Stimulated activated naive CD4-positive, alpha-beta T cell (primary cell): ENCODE measurements at regions not wholly inside any gene's neighbourhood (a gene's known extent, or its start where the extent isn't known, plus 50 kb on each side); places are given as distances from the start of the nearest gene placed in this dataset.
"Not testable (repeated sequence)": the region's sequence is repeated elsewhere in the genome, so short reads cannot be mapped to it uniquely, and the experiment has no call there.

Experiments
- DNase-seq, 6 experiments: peaks; one replicate each; lab custom pipeline; 2025; lab: John Stamatoyannopoulos, UW

GRCh38 chr1:181172082-181172481 is 83.6 kb downstream of the IER5 start:
- DNase-seq = no peak

DNA sequence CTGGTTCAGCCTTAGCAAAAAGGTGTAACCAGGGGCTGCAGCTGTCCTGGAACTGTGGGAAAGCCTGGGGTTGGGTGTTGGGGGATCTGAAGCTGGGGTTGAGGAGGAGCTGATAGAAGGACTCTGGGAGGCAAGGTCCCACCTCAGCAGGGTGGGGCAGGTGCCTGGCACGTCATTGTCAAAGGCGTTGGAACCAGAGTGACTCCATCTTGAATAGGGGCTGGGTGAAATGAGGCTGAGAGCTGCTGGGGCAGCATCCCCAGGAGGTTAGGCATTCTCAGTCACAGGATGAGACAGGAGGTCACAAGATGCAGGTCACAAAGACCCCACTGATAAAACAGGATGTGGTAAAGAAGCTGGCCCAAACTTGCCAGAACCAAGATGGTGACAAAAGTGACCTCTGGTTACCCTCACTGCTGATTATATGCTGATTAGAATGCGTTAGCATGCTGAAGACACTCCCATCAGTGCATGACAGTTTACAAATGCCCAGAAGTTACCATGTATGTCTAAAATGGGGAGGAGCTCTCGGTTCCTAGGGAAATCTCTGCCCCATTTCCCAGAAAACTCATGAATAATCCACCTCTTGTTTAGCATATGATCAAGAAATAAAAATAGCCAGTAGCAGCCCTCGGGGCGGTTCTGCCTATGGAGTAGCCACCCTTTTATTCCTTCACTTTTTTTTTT is 85.4 kb downstream of the IER5 start:
- no peak for DNase-seq

DNA sequence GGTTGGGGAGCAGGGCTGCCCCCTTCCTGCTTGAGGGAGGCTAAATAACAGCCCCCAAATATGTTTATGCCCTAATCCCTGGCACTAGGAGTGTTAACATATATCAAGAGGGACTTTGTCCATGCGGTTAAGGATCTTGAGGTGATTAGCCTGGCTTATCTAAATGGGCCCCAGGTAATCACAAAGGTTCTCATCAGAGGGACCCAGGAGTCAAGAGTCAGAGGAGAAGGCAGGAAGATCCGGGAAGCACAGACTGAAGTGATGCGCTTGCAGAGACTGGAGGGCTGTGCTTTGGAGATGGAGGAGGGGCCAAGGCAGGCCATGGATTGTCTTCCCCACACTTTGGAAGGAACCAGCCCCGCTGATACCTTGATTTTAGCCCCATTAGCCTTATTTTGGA is 86.4 kb downstream of the IER5 start:
- DNase-seq = no peak

GRCh38 chr1:181175356-181175910 is 86.9 kb downstream of the IER5 start:
- no peak for DNase-seq

DNA sequence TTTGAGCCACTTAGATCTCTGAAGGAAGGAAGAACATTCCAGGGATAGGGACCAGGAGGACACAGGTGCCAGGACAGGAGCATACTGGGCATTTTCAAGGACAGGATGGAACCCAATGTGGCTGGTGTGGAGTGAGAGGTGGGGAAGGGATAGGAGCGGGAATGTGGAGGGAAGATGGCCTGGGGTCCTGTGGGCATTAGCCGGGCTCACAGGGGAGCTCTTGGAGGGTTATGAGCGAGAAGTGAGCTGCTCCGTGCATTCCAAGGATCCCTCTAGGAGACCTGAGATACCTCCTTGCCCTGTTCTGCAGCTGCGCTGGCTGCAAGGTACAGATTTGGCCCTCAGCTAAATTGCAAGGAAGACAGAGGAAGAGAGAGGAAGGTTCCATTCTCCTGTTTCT is 87.5 kb downstream of the IER5 start:
- DNase-seq = no peak

DNA sequence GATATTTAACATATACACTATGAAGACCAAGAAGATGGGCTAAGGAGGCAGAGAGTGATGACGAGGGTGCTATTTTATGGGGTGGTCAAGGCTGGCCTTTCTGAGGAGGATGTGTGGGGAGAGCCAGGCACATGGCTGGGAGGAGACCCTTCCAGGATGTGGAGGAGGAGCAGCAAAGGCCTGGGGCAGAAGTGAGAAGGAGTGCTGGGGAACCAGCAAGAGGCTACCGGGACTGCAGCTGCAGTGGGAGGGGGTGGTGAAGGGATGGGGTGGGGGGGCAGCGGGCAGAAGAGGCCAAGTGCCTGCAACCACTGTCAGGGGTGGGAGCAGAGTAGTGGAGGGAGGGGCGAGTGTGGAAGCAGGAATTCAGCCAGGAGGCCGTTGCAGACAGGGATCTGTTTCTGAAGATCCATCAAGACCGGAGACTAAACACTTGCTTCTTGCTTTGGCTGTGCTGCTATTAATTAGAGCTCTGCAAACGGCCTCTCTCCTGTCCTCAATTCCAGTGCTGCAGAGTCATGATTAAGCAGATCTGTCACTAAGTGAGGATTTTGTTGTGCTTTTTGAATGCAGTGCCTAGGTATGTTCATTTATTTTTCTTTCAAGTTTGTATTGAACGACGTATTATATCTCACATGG is 89.9 kb downstream of the IER5 start:
- DNase-seq = no peak

DNA sequence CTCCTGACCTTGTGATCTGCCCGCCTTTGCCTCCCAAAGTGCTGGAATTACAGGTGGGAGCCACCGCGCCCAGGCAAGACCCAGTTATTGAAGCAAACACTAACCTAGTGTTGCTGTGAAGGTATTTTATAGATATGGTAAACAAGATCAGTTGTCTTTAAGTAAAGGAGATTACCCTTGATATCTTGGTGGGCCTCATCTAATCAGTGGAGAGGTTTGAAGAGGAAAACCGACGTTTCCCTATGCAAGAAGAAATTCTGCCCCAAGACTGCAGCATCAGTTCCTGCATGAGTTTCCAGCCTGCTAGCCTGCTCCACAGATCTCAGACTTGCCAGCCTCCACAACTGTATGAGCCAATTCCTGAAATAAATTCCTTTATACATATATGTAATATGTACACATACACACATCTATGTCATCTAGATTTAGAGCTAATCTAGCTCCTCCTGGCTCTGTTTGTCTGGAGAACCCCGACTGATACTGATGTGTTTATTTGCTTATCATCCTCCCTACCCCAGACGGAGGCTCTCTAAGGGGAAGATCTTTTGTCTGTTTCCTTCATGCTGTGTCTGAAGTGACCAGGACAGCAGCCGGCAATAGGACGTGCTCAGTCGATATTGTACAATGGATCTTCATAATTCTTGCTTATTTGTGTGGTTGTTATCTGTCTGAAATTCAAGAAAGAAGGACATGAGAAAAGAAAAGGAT is 90.9 kb downstream of the IER5 start:
- DNase-seq = no peak

DNA sequence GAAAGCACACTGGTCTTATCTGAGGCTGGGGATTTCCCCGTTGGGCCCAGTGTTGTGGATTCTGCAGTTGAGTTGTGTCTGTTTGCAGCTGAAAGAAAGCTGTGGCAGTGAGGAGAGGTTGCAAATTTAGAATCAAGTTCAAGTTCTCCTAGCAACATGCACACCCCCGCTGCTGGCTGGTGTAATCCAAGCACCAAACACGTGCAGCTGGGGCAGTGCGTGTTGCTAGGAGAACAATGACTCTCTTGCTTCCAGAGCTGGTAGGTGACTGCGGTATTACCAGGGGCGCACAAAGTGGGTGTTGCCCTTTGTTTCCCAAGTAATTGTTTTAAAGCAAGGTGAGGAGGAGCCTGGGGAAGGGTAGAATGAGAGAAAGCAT is 91.5 kb downstream of the IER5 start:
- DNase-seq = peak; percentile 8 to 47 (median 24)

- no peak for DNase-seq
Measured at GRCh38 chr1:181180407-181181031, 92.0 kb downstream of the IER5 start.

GRCh38 chr1:181181792-181182585 is 93.5 kb downstream of the IER5 start:
- no peak for DNase-seq

- DNase-seq = no peak
Measured at GRCh38 chr1:181184621-181185020, 96.1 kb downstream of the IER5 start.

DNA sequence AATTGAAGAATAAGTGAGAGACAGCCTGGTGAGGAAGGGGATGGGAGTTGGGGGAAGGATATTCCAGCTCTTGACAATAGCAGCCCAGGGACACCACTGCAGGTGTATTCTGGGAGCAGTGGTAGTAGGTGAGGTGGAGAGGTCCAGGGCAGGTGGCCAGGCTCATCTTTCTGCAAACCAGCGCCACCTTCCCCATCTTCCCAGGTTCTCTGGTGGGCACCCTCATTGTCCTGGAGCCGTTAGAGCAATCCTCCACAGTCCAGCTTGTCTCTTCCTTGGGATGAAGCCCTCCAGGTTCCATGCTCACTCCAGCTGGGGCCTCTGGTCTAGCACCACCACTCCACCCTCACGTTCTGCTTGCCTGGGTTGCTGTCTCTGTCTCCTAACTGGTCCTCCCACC is 97.0 kb downstream of the IER5 start:
- no peak for DNase-seq

GRCh38 chr1:181186133-181186532 is 97.6 kb downstream of the IER5 start:
- DNase-seq = not testable (repeated sequence)

GRCh38 chr1:181187337-181188126 is 99.0 kb downstream of the IER5 start:
- DNase-seq = no peak

GRCh38 chr1:181189245-181189644 is 100.7 kb downstream of the IER5 start:
- no peak for DNase-seq

- peak; percentile 43 to 86 (median 67) for DNase-seq
Measured at GRCh38 chr1:181189691-181190363, 101.3 kb downstream of the IER5 start.

DNA sequence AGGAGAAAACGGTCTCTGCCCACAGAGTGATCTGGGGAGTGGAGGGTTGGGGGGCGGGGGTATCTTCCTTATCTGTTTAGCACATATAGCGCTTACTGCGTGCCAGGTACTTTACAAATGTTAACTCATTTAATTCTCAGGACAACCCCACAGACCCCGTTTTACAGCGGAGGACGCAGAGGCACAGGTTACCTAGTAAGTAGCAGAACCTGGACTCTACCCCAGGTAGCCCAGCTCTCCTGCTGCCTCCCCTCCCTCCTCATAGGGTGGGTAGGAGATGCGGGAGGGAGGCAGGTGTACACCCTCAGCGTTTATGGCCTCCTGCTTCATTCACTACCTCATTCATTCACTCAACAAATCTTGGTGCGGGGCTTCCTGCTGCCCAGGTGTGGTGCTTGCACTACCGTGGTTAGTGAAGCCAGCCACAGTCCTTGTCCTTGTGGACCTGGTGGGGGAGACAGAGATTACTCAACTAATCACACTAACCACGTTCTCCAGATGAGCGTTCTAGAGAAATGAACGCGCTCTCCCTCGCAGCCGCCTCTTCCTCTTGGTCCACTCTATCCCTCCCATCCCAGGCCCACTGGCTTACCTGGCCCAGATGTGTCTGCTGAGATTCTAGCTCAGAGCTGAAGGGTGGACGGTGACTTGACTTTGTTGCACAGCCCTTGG is 102.0 kb downstream of the IER5 start:
- peak in 1 of 6 experiments; percentile 30 for DNase-seq

GRCh38 chr1:181191494-181192040 is 103.1 kb downstream of the IER5 start:
- DNase-seq = no peak

DNA sequence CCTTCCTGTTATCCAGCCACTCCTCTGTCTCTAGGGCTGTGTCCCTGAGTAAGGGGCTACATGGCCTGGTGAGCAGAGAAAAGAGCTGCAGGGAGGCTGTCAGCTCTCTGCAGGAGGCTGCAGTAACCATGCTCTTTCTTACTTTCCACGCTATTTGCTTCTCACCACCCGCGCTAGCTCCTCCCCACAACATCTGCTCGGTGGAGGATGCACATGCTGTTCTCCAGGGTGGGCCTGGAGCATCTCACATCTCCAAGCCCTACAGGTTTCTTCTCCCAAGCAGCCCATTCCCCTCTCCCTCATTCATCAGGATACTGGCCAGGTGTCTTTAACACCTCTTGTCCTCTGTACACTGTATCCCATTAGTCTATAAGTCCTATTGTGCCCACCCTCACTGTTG is 103.8 kb downstream of the IER5 start:
- no peak for DNase-seq
